CD1c-positive myeloid dendritic cell (primary cell): ENCODE measurements at regions not wholly inside any gene's neighbourhood (a gene's known extent, or its start where the extent isn't known, plus 50 kb on each side); places are given as distances from the start of the nearest gene placed in this dataset.

ENCODE experiments used
- DNase-seq: peaks from one replicate; pipeline ENCODE4 v3.0.0-alpha.2; 2016; ENCODE audit errors: extremely low spot score

DNA sequence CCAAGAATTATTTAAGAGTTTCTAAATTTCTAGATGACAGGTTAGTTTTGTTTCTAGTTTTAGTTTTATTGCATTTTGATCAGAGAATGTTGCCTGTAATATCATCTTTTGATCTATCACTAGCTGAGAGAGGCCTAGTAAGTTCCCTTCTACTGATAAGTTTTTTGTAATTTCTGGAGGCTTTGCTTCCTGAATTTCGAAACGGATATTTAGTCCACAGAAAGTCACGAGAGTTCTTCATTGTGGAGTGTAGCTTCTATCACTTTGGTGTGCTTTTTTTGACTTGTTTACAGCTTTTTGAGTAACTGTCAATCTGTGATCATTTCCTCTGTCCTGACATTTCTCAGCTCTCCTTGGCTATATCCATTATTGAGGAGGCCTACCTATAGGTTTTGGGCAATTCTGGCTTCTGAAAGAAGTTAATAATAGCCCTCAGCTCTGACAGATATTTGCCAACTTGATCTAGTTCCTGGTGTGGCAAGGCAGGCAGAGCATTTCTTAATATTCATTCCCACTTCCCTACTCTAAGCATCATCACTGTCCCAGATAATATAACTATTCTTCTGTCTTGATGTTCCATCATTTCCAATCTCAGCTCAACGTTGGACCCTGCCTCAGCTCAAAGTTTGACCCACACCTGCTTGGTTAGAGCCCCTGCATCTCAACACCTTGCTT is 171.3 kb downstream of the BLID start:
- DNase-seq: peak; percentile 45

GRCh38 chr11:121938076-121938475 is 177.9 kb downstream of the BLID start:
- no peak for DNase-seq

GRCh38 chr11:121936781-121937447 is 179.1 kb downstream of the BLID start:
- no peak for DNase-seq

DNA sequence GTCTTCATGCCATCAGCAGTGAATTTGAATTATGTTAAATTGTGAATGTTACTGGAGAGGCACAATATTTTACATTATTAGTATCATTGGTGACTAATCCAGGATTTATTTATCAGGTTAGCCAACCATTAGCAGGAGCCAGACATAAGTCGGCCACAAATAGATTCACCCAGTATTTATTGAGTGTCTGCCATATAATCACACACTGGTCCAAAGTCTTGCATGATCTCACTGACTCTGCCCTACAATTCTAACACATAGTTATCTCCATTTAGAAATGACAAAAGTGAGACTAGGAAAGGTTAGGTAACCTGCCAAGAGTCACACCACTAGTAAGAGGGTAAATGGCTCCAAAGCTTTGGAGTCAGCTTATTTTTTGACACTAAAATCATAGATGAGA is 179.6 kb downstream of the BLID start:
- DNase-seq: no peak

DNA sequence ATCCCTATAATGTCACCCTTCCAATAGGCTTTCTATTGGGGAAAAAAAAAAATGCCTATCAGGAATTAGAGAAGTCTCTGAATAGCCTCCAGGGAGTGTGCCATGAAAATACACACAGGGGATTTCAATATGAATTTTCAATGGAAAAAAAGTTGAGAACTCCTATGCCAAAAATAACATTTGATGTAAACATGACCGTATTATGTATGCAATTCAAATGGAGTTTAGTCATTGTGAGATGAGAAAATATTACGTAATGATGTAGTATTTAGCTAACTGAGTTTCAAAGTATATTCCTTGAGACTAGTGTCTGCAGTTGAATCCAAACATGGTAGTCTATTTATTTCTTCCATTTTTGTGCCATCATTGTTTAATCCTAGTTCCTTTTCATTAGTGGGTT is 182.3 kb downstream of the BLID start:
- DNase-seq: no peak

GRCh38 chr11:121933294-121933693 is 182.7 kb downstream of the BLID start:
- DNase-seq: no peak

DNA sequence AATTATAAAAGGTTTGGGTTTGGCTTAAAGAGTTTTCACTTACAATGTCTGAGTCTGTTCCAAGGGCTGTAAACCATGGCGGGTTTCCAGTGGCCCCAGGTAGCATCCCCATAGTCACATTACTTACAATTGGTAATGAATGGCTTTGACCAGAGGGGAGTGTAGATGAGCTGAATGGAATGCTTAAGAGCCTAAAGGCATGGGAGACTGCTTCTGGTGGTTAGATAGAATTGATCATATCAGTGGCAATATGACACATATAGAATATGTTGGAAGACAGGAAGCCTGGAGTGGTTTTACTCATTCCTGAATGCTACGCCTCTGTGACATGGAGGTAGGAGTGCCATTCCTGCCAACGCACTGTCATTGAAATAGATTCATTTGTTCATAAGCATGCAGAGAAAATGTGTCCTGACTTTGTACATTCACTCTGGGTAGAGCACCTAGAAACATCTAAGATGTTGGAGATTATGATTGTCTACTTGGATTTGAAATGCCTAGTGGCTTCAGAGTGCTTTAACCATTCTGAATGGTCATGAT is 183.3 kb downstream of the BLID start:
- no peak for DNase-seq

- no peak for DNase-seq
These were observed 184.2 kb downstream of the BLID start for GRCh38 chr11:121931748-121932352.

GRCh38 chr11:121931121-121931520 is 184.9 kb downstream of the BLID start:
- DNase-seq: no peak

DNA sequence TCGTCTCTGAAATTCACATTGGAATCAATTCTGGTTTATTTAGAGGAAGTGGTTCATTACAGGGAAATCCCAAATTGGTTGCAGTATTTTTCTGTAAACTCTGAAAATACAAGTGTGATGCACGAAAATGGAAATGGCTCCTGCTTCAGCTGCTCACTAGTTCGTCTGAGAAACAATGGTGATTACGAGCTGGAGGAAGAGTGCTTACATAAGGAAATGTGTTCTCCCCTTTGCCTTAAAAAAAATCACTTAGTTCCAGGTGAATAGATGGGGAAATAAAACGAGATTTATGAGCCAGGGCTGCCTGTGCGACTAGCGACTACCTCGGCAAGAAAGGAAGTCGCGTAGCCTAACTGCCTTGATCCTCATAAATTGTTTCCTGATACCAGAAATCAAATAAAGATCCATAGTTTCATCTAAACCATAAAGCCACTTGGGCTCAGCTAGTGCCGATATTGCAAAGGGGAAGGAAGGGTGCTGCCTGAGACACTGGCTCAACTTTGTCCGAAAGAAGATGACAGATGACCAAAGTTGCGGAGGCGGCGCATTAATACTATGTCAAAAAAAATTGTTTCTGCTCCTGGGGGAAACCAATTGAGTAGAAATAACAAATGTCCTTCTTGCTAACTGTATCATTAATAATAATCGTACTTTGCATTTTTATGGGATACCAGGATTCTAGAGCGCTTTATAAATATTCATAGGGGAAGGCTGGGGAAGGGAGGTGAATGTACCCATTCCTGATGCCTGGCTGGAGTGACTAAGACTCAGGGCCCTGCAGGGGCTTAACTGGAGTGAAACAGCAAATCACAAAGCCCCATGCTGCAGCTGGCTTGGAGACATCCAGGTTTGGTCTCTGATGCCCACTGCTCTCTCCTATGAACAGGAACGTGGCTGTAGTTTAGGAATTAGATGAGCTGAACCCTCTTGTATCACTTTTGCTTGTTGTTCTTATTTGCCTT is 185.7 kb downstream of the BLID start:
- peak; percentile 67 for DNase-seq

- DNase-seq: no peak
These were observed 186.4 kb downstream of the BLID start for GRCh38 chr11:121929581-121929980.

GRCh38 chr11:121928597-121929580 is 187.1 kb downstream of the BLID start:
- DNase-seq: no peak

GRCh38 chr11:121927789-121928188 is 188.2 kb downstream of the BLID start:
- DNase-seq: no peak

DNA sequence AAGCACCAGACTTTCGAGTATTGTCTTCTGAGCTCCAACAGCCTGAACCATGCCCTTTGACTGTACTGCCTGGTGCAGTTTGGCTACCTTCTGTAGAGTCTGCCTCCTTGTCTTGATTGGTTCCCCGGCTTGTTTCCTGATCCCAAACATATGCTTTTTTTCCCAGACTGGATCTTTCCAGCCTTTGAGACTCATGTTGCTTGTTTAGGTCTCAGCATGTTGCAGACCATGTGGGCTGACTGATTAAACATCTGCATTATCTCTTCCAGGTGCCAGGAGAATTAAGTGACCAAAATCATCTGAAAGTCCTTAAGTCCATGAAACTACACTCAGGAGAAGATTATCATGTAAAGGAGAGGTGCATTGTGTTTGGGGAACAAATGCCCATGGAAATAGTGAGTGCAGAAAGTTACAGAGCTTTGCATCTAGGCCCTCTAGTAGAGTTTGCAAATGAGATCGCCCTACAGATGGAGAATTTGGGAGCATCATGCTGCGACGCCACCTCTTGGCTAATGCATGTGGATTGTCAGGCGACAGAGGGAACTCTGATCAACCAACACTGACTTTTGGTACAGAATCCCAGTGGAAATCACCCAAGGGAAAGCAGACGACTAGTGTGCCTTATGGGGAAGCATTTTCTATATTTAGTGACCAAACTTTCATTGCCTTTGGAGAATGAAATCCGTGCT is 188.8 kb downstream of the BLID start:
- DNase-seq: no peak

GRCh38 chr11:121924191-121924590 is 191.8 kb downstream of the BLID start:
- no peak for DNase-seq

DNA sequence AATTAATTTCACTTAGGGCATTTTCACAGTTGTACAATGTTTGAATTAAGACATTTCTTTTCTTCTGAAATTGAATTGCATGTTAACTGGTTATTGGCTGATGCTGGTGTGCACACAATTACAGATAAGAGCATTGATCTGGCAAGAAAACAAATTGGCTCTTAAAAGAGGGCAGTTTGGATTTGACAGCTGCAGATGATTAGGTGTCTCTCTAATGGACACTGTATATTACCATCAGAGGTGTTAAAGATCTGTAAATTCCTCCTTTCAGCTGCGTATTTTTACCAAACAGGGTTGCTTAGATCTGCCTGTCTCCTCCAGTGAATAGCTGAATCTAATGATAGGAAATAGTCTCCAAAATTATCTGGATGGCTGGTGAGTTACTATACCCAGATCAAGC is 198.5 kb downstream of the BLID start:
- DNase-seq: no peak

- no peak for DNase-seq
These were observed 201.4 kb downstream of the BLID start for GRCh38 chr11:121914508-121915059.

GRCh38 chr11:121909596-121909995 is 206.4 kb downstream of the BLID start:
- peak; percentile 7 for DNase-seq

- no peak for DNase-seq
These were observed 208.6 kb downstream of the BLID start for GRCh38 chr11:121907379-121907778.

GRCh38 chr11:121904148-121904547 is 211.9 kb downstream of the BLID start:
- DNase-seq: peak; percentile 72
